NCI-H128 (cell line): ENCODE measurements at regions not wholly inside any gene's neighbourhood (a gene's known extent, or its start where the extent isn't known, plus 50 kb on each side); places are given as distances from the start of the nearest gene placed in this dataset.
"Not testable (repeated sequence)": the region's sequence is repeated elsewhere in the genome, so short reads cannot be mapped to it uniquely, and the experiment has no call there.

Source experiments
- DNase-seq: peaks from one replicate; lab custom pipeline; 2025; ENCODE audit not compliant: unreplicated experiment; lab: John Stamatoyannopoulos, UW

DNA sequence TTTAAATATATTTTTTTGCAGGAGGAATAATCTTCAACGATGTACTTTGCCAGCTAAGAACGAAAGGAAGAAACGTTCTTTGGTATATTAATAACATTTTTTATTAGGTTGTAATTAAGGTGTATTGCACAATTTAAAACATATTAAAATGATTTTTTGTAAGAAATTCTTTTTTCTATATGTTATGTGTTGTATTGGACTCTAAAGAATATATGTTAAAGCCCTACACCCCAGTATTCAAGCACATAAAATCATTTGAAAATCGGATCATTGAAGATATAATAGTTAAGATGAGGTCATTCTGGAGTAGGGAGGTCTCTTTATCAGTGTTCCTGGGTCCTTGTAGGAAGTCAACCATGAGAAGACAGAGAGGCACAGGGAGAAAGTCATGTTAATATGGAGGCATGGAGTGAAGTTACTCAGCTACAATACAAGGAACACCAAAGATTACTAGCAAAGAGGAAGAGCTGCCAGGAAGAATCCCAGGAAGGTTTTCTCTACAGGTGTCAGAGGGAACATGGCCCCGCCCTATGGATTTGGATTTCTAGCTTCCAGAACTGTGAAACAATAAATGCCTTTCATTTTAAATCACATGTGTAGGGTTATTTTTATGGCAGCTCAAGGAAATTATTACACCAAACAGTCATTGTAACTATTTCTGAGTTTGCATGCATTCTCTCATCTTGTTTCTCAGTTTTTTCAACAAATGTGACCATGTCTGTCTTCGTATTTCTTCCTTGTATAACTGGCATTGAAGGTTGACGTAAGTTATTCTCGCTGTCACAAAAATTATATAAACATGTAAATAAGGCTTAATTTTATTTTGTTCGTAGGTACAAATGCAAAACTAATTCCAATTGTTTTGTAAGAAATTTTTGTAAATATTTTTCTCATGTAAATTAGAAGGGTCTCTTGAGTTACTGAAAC, 75.4 kb upstream of the VPREB1 start:
- DNase-seq = no peak

DNA sequence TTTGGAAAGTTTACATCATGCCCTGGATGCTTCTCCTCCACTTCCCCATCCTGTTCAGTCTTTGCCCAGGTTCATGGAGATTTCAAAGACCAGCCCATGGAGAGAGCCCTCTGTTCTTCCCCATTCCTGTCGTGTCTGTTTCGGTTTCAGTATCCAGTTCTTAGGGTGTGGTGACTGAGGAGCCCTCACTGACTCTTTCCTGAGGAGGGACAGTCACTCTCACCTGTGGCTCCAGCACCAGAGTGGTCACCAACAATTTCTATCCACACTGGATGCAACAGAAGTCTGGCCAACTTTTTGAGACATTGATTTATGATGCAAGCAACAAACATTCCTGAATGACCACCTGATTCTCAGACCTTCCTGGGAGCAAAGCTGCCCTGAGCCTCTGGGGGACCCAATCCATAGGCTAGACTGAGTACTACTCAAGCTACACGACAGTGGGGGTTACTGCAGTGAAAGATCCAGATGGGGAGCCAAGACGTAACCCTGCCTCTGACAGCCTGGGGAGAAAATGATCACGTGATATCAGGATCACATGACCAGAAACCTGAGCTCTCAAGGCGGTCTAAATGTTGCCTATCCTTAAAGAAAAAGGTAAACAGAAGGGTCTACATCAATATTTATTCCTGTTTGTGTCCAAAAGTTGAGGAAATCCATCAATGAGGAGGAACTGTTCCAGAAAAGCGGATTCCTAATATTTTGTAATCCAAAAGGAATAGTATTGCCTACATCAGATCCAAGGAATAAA, 76.2 kb upstream of the VPREB1 start:
- peak; percentile 22 for DNase-seq

DNA sequence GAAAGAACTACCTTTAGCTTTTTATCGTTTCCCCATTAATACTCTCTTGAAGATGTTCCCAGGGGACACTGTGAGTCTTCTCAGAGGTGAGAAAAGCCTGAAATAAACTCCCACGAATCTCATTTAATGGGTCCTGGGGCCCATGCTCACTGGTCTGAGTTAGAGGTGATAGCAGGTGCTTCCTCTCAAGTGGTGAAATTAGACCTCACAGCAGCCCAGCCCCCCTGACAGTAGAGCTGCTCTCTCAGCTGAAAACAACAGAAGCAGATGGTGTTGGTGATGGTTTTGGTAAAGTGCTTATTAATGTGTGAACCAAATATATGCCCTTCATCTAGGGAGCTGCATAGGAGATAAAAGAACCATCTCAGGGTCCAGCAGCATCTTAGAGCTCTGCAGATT, 76.8 kb upstream of the VPREB1 start:
- DNase-seq = peak; percentile 34

DNA sequence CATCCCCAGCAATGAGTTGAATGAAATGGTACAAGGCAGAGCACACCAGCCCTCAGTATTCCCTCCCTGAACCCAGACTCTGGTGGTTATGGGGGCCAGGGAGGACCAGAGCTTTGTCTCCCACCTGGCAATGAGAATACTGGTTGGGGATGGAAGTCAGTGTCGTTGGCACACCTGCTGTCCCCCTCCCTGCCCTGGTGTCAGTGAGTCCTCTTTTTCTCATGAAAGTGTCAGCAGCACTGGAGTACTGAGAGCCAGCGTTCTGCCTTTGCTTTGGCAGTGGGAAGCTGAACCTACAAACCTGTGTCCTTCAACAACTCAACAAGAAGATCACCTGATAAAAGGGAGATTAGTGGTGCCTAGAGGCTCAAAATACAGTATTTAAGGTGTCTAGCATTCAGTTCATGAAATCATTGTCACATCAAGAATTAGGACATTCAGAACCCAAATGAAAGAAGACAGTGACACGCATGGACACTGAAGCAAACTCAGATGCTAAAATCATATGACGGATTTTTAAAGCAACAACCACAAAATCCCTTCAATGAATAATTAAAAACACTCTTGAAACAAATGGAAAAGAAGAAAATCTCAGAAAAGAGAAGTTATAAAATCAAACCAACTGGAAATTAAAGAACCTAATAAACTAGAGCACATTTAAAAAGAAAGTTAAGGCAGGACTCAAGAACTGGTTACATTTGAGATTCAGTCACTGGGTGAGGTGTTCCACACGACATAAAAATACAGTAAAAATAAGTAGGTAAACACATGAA, 77.5 kb upstream of the VPREB1 start:
- no peak for DNase-seq

DNA sequence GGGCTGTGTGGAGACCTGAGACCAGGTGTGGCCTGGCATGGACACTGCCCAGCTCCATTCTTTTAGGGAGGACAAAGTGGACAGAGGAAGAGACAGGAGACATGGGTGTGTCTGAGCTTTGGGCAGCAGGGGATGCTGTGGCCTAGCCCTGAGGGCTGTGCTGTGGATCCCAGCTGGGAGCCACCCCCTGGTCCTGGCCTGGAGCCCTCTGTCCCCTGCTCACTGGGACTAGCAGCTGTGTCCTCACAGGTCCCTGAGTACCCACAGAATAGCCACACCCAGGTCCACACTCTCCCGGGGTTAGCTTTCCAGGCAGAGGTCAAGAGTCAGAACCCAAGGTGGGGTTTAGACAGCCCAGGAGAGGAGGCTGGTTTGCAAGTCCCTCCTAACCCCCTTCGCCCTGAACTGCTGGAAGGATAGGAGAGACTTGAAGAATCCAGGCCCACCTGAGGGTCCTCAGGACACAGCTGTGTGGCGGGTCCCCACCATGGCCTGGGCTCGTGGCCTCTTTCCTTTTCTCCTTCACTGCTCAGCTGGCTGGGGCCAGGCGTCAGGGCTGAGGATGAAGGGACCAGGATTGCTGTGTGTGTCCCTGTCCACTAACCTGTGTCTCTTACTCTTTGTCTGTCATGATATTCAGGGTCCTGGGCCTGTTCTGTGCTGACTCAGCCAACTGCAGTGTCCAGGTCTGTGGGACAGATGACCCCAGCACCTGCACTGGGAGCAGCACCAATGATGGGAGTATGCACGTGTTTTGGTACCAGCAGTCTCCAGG, 78.5 kb upstream of the VPREB1 start:
- no peak for DNase-seq

DNA sequence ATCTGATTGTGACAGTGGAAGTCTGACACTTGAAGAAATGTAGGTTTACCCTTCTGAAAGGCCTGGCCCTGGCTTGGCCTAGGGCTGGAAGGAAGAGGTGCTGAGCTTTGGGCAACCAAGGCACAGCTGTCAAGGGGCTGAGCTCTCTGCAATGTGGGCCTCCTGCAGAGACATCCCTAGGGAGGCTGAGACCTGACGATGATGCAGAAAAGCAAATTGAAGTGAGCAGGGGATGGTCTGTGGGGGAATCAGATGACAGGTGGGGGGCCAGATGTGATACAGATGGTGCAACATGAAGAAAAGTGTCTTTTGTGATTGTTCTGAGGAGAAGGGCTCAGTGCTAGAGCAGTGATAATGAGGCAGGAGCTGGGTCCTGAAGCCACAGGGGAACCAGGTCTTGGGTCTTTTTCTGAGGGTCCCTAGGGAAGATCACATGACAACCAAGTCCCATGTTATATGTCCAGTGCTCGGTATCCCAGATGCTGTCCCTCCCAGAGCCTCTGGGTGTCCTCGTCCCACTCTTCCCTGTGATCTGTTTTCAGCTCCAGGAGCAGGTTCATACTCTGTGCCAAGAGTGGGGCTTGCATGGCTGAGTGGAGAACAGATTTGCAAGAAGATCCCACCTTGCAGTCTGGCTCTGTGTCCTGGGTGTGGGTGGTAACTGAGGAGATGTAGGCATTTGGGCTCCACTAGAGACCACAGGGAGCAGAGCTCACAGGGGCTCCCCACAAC, 79.9 kb upstream of the VPREB1 start:
- DNase-seq = no peak

DNA sequence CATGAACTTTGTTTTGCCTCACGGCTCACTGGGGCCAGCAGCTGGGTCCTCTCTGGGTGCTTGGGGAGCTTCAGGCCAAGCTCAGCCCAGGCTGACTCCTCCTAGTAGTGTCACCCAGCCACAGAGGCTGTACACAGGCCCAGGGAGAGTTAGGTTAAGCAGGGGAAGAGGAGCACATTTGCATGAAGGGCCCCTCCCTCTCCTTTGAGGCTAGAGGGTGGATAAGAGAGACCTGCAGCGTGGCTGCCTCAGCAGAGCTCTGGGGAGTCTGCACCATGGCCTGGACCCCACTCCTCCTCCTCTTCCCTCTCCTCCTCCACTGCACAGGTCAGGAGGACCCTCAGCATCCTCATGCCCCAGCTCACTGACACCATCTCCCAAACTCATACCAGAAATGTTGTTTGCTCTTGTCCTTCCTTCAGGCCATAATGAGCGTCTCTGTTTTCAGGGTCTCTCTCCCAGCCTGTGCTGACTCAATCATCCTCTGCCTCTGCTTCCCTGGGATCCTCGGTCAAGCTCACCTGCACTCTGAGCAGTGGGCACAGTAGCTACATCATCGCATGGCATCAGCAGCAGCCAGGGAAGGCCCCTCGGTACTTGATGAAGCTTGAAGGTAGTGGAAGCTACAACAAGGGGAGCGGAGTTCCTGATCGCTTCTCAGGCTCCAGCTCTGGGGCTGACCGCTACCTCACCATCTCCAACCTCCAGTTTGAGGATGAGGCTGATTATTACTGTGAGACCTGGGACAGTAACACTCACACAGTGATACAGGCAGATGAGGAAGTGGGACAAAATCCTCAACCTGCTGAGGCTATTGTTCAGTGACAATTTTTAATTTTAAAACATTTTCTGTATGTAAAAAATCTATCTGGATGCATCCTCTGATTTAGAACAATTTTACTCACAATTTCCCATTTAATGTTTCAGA, 82.4 kb upstream of the VPREB1 start:
- DNase-seq = no peak

DNA sequence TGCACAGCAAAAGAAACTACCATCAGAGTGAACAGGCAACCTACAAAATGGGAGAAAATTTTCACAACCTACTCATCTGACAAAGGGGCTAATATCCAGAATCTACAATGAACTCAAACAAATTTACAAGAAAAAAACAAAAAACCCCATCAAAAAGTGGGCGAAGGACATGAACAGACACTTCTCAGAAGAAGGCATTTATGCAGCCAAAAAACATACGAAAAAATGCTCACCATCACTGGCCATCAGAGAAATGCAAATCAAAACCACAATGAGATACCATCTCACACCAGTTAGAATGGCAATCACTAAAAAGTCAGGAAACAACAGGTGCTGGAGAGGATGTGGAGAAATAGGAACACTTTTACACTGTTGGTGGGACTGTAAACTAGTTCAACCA, 83.8 kb upstream of the VPREB1 start:
- DNase-seq = not testable (repeated sequence)

DNA sequence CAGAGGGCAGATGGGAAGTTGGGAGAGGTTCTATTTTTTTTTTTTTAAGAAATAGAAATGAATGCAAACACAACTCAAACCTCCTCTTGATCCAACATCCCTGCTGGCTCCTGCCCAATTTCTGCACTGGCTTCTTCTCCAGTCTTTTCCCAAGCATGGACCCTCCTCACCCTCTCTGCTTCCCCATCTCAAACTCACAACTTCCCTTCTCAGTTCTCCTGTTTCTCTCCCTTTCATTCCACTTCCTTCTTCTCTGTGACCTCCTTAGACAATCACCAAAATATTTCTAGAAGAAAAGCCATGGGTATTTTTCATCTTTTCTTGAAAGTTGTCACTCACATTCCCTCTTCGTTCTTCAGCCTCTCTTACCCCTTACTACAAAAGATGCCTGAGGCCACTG, 85.2 kb upstream of the VPREB1 start:
- DNase-seq = no peak

DNA sequence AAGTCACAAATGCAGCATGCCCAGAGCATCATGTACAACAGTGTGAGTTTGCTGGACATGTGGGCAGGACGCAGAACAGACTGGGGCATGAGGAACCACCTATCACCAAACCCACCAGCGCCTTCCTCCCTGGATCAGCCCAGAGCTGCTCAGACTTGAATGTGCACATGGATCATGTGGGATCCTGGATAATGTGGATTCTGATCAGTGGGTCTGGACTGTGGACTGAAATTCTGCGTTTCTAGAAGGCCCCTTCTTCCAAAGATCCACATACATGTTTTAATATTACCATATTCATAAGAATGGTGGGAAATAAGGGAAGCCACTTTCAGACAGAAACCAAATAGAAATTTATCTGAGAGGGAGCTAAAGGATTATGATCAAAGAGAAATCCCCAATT, 85.6 kb upstream of the VPREB1 start:
- DNase-seq = no peak

DNA sequence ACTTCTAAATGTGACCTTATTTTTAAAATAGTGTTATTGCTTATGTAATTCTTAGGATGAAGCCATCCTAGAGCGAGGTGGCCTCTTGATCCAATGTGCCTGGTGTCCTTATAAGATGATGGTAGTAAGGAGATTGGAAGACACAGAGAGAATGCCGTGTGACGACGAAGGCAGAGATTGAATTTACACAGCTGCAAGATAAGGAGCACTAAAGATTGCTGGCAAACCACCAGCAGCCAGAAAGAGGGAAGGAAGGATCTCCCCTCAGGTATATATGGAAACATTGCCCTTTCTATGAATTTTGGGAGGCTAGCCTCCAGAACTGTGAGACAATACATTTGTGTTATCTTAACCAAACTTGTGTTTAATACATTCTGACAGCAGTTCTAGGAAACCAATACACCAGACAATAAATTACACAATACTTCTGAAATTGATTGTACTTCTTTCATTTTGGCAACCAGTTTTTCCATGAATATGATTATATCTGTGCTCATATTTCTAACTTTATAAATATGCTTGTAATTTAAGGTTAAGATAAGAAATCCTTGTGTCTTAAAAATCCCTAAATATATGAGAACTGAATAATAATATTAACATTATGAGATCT, 86.3 kb upstream of the VPREB1 start:
- no peak for DNase-seq

DNA sequence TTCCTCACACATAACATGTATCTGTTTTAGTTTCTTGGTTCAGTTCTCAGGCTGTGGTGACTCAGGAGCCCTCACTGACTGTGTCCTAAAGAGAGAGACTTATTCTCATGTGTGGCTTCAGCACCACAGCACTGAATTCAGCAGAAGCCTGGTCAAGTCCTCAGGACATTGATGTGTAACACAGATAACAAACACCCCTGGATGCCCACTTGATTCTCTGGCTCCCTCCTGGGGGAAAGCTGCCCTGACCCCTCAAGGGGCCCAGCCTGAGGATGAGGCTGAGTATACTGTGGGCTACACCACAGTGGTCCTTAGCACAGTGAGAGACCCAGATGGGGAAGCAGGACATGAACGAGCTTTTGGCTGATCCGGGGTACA, 87.2 kb upstream of the VPREB1 start:
- DNase-seq = no peak

DNA sequence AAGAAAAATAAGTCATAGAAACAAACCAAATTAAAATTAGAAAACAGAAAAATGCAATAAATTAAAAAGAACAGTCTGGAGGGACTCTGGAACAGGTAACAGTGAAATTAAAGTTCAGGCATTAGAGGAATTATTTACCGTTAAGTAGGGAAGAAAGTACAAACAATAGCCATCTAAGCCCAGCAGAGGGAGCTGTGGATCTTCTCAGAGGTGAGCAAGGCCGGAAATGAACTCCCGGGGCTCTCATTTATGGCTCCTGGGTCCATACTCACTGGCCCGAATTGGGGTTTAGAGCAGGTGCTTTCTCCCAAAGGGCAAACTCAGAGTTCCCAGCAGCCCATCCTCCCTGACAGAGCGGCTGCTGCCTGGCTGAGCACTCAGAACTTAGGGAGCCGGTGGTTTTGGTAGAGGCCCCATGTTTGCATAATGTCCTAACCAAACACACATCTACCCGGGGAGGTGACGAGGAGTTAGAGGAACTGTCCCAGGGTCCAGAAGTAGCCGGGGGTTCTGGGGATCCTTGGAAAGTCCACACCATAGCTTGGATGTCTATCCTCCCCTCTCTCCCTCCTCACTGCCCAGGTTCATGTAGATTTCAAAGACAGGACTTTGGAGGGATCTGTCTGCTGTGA, 87.8 kb upstream of the VPREB1 start:
- peak; percentile 36 for DNase-seq

DNA sequence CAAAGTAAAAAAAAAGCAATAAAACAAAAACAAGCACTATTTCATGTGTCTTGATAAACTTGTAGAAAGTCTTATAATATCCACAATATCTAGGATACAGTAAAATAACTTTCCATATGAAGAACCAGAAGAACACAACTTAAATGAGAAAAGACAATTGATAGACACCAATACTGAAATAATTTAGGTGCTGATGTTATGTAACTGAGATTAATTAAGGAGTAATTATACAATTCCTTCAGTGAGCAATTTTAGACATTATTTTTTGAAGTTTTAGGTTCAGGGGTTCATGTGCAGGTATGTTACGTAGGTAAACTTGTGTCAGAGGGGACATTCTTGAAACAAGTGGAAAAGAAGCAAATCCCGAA, 88.3 kb upstream of the VPREB1 start:
- no peak for DNase-seq

DNA sequence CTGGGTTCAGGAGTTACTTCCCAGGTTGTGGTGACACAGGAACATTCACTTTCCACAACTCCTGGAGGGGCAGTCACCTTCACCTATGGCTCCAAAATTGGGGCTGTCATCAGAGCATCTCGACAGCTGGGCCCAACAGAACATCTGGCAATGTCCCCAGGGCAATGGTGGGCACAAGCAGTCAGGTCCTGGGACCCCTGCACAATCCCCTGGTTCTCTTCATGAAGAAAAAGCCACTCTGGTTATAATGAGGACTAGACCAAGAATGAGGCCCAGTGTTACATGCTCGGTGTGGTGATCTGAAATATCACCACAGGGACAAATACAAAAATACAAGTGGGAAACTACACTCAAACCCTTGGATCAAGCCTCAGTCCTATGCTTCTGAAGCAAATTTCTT, 89.0 kb upstream of the VPREB1 start:
- DNase-seq = no peak

DNA sequence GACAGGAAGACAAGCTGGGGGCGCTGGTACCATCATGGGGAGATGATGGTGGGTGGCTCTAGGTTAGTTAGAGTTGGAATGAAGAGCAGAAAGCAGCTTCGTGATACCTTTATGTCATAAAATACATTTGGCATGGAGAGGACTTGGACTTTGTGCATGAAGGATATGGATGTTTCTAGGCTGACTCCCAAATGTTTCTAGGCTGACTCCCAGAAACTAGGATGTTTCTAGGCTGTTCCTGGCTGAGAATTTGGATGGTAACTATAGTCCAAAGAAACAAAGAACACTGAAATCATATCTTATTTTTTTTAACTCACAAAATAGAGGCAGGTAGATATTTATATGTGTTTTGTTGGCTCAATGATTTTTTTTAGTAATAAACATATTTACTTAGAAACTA, 89.4 kb upstream of the VPREB1 start:
- DNase-seq = no peak

DNA sequence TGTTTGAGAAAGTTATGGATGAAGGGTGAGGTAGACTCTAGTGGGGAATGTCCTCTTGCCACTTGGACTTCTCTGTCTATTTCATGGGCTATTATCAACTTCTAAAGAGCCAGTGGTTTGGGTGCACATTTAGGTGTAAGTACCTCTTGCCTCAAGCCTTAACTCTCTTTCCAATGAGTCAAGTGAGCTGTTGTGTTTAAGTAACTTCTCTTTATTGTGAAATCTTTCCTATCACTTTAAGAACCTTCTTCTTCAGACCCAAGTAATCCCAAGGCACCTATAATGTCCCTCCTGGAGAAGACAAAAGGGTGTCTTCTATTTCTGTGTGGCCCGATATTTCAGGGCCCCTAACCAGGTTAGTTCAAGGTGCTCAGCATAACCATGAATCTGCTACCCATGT, 90.5 kb upstream of the VPREB1 start:
- DNase-seq = no peak

DNA sequence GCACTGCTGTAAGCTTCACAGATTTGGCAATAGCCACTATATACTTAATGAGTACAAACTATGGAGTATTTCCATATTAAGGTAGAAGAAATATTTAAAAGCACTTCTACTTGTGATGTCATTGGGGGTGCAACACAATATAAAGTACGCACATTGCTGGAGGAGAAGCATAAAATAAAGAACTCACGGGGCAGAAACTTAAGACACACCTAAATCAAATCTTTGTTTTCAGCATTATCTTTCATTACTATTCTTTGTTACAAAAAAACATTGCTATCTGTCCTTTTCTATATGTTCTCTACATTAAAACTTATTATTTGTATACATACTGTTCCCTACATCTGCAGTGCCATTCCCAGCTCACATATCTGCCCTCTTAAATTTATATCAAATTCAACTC, 93.3 kb upstream of the VPREB1 start:
- DNase-seq = no peak
